ENCODE measurements at regions not wholly inside any gene's neighbourhood (a gene's known extent, or its start where the extent isn't known, plus 50 kb on each side); places are given as distances from the start of the nearest gene placed in this dataset.

GRCh38 chr6:43934183-43934802, 164.3 kb downstream of the VEGFA start:
- Histone ChIP-seq H3K36me3 (ENCODE audit: insufficient read depth in 1 of 2, low read depth in 1 of 2) (no peaks in the 10 kb centered on the region), H3K4me1 (peaks cover 13% of the 10 kb centered on the region), H3K9me3 (no peaks in the 10 kb centered on the region), H3K4me3 (no peak overlapping the region), H3K27me3 (ENCODE audit: insufficient read depth in 3 of 3, low read length in 2 of 3) (no peaks in the 10 kb centered on the region), H3K27ac (no peak overlapping the region)
- peak in 1 of 2 donors; percentile 18 for DNase-seq
- 95 to 97% (median 96%) methylated on average over 4 of the region's 4 CpGs for WGBS, 3 donors
- intact Hi-C loops (cut with DNase I), result no loop called here
- no peak for ATAC-seq
- no peak for TF ChIP-seq CTCF (IDR thresholded peaks at IDR 0.05)

GRCh38 chr6:43933148-43933885, 163.3 kb downstream of the VEGFA start:
- peaks cover 13% of the 10 kb centered on the region for H3K4me1 ChIP-seq
- no peak overlapping the region for H3K4me3 ChIP-seq
- H3K27me3 ChIP-seq (ENCODE audit: insufficient read depth in 3 of 3, low read length in 2 of 3), result no peaks in the 10 kb centered on the region
- WGBS, 3 donors, result 85 to 87% (median 86%) methylated on average over 19 of the region's 19 CpGs
- TF ChIP-seq CTCF (IDR thresholded peaks at IDR 0.05), result no peak
- no peak for ATAC-seq
- H3K27ac ChIP-seq, result no peak overlapping the region
- H3K36me3 ChIP-seq (ENCODE audit: insufficient read depth in 1 of 2, low read depth in 1 of 2), result no peaks in the 10 kb centered on the region
- no peaks in the 10 kb centered on the region for H3K9me3 ChIP-seq
- intact Hi-C loops (cut with DNase I), result no loop called here
- peak in 1 of 2 donors; percentile 39 for DNase-seq

- intact Hi-C loops (cut with DNase I), result no loop called here
- Histone ChIP-seq H3K36me3 (ENCODE audit: insufficient read depth in 1 of 2, low read depth in 1 of 2) (no peaks in the 10 kb centered on the region), H3K27ac (no peak overlapping the region), H3K4me1 (peaks cover 13% of the 10 kb centered on the region), H3K4me3 (no peak overlapping the region), H3K9me3 (no peaks in the 10 kb centered on the region), H3K27me3 (ENCODE audit: insufficient read depth in 3 of 3, low read length in 2 of 3) (no peaks in the 10 kb centered on the region)
- DNase-seq (peak in 1 of 2 donors; percentile 26), ATAC-seq (no peak)
- WGBS, 3 donors, result 85 to 90% (median 90%) methylated on average over 13 of the region's 13 CpGs
- no peak for TF ChIP-seq CTCF (IDR thresholded peaks at IDR 0.05)
Measured at GRCh38 chr6:43932259-43933147, 162.5 kb downstream of the VEGFA start.

GRCh38 chr6:43931201-43931600, 161.2 kb downstream of the VEGFA start:
- 65 to 86% (median 68%) methylated on average over 6 of the region's 6 CpGs for WGBS, 3 donors
- no peak for DNase-seq
- peaks cover 5% of the 10 kb centered on the region for H3K4me1 ChIP-seq
- H3K36me3 ChIP-seq (ENCODE audit: insufficient read depth in 1 of 2, low read depth in 1 of 2), result no peaks in the 10 kb centered on the region
- no peaks in the 10 kb centered on the region for H3K27me3 ChIP-seq (ENCODE audit: insufficient read depth in 3 of 3, low read length in 2 of 3)
- TF ChIP-seq CTCF (IDR thresholded peaks at IDR 0.05), result no peak
- intact Hi-C loops (cut with DNase I), result no loop called here
- H3K27ac ChIP-seq, result no peak overlapping the region
- no peak overlapping the region for H3K4me3 ChIP-seq
- ATAC-seq, result no peak
- no peaks in the 10 kb centered on the region for H3K9me3 ChIP-seq
